ENCODE measurements at regions not wholly inside any gene's neighbourhood (a gene's known extent, or its start where the extent isn't known, plus 50 kb on each side); places are given as distances from the start of the nearest gene placed in this dataset.
A peak's percentile ranks its signal among the peaks of the same experiment; 100 is the strongest.

- Histone ChIP-seq H3K4me3 (no peak overlapping the region), H3K9me3 (no peaks in the 10 kb centered on the region), H3K27me3 (no peaks in the 10 kb centered on the region), H3K4me1 (peaks cover 0 to 3% of the 10 kb centered on the region in 2 donors), H3K27ac (peak overlapping the region; percentile 48 to 53), H3K36me3 (no peaks in the 10 kb centered on the region)
- intact Hi-C loops (cut with DNase I; ENCODE audit: low total_unique reads), result no loop called here
- peak in 1 of 2 donors; percentile 60 for DNase-seq
- TF ChIP-seq CTCF (IDR thresholded peaks at IDR 0.05) (no peak), POLR2A (IDR thresholded peaks at IDR 0.05) (no peak)
Observed at GRCh38 chr5:124948062-124948753, 201.8 kb upstream of the ZNF608 start.

- no peak overlapping the region for H3K4me3 ChIP-seq
- TF ChIP-seq POLR2A (IDR thresholded peaks at IDR 0.05) (no peak), CTCF (IDR thresholded peaks at IDR 0.05) (no peak)
- no peaks in the 10 kb centered on the region for H3K9me3 ChIP-seq
- peak overlapping the region; percentile 48 to 53 for H3K27ac ChIP-seq
- intact Hi-C loops (cut with DNase I; ENCODE audit: low total_unique reads), result no loop called here
- H3K36me3 ChIP-seq, result no peaks in the 10 kb centered on the region
- peaks cover 0 to 3% of the 10 kb centered on the region in 2 donors for H3K4me1 ChIP-seq
- H3K27me3 ChIP-seq, result no peaks in the 10 kb centered on the region
- DNase-seq, result no peak
Observed at GRCh38 chr5:124948754-124949275, 202.4 kb upstream of the ZNF608 start.

- H3K4me3 ChIP-seq, result no peak overlapping the region
- TF ChIP-seq CTCF (IDR thresholded peaks at IDR 0.05) (no peak), POLR2A (IDR thresholded peaks at IDR 0.05) (no peak)
- intact Hi-C loops (cut with DNase I; ENCODE audit: low total_unique reads), result no loop called here
- no peak overlapping the region for H3K27ac ChIP-seq
- no peaks in the 10 kb centered on the region for H3K27me3 ChIP-seq
- H3K9me3 ChIP-seq, result no peaks in the 10 kb centered on the region
- H3K4me1 ChIP-seq, result peaks cover 0 to 3% of the 10 kb centered on the region in 2 donors
- peak in 1 of 2 donors; percentile 42 for DNase-seq
- no peaks in the 10 kb centered on the region for H3K36me3 ChIP-seq
Observed at GRCh38 chr5:124949862-124950261, 203.4 kb upstream of the ZNF608 start.

GRCh38 chr5:124951105-124951504 is 204.7 kb upstream of the ZNF608 start:
- no peak for TF ChIP-seq CTCF (IDR thresholded peaks at IDR 0.05)
- no peak for TF ChIP-seq POLR2A (IDR thresholded peaks at IDR 0.05)
- peaks cover 0 to 3% of the 10 kb centered on the region in 2 donors for H3K4me1 ChIP-seq
- no peak overlapping the region for H3K27ac ChIP-seq
- no peaks in the 10 kb centered on the region for H3K27me3 ChIP-seq
- no peaks in the 10 kb centered on the region for H3K36me3 ChIP-seq
- H3K4me3 ChIP-seq, result no peak overlapping the region
- H3K9me3 ChIP-seq, result no peaks in the 10 kb centered on the region
- intact Hi-C loops (cut with DNase I; ENCODE audit: low total_unique reads), result no loop called here
- no peak for DNase-seq

- H3K4me1 ChIP-seq, result peaks cover 0 to 3% of the 10 kb centered on the region in 2 donors
- TF ChIP-seq POLR2A (IDR thresholded peaks at IDR 0.05), result no peak
- TF ChIP-seq CTCF (IDR thresholded peaks at IDR 0.05), result no peak
- intact Hi-C loops (cut with DNase I; ENCODE audit: low total_unique reads), result no loop called here
Observed at GRCh38 chr5:124951661-124952060, 205.2 kb upstream of the ZNF608 start.

More at GRCh38 chr5:124951661-124952060, 205.2 kb upstream of the ZNF608 start:
- Histone ChIP-seq H3K36me3 (no peaks in the 10 kb centered on the region), H3K27me3 (no peaks in the 10 kb centered on the region), H3K9me3 (no peaks in the 10 kb centered on the region), H3K27ac (no peak overlapping the region), H3K4me3 (no peak overlapping the region)
- no peak for DNase-seq
